ENCODE measurements at regions not wholly inside any gene's neighbourhood (a gene's known extent, or its start where the extent isn't known, plus 50 kb on each side); places are given as distances from the start of the nearest gene placed in this dataset.

- TF ChIP-seq CTCF (conservative IDR thresholded peaks at IDR 0.05; ENCODE audit: low read length), result no peak
- no peak for TF ChIP-seq EZH2phosphoT487 (IDR thresholded peaks at IDR 0.05; ENCODE audit: borderline replicate concordance, low read depth, low read length)
These were observed 480.6 kb downstream of the NR2F1-AS1 start for GRCh38 chr5:93100428-93100827.

Measured in OCI-LY7 (cell line).